Peyer's patch (tissue), 4 donors: ENCODE measurements at regions not wholly inside any gene's neighbourhood (a gene's known extent, or its start where the extent isn't known, plus 50 kb on each side); places are given as distances from the start of the nearest gene placed in this dataset.

ENCODE experiments used
- CTCF ChIP-seq, 6 experiments: fragments of 450-650 bp in 4 of 6; fragments of 200-600 bp in 2 of 6; sonication (generic) in 1 of 6; IDR thresholded peaks; one replicate each; pipeline ENCODE4 v1.5.1; 2017 to 2019; ENCODE audit warnings: antibody characterized with exemption in 6 of 6, mild to moderate bottlenecking in 3 of 6, moderate library complexity in 1 of 6
- POLR2A ChIP-seq, 2 donors: fragments of 450-650 bp; IDR thresholded peaks; one replicate each; pipeline ENCODE4 v1.5.1; 2017; ENCODE audit warnings: antibody characterized with exemption in 2 of 2, mild to moderate bottlenecking in 2 of 2, moderate library complexity in 2 of 2

- TF ChIP-seq CTCF (IDR thresholded peaks at IDR 0.05) = no peak
- no peak for TF ChIP-seq POLR2A (IDR thresholded peaks at IDR 0.05)
Measured at GRCh38 chr7:14960721-14961120, 58.2 kb upstream of the DGKB start.
